Erythroblast (primary cell): ENCODE measurements at regions not wholly inside any gene's neighbourhood (a gene's known extent, or its start where the extent isn't known, plus 50 kb on each side); places are given as distances from the start of the nearest gene placed in this dataset.

ENCODE experiments used
- GATA1 ChIP-seq: IDR thresholded peaks from 2 replicates; pipeline ENCODE4 v1.6.1; 2011; ENCODE audit warnings: low read depth, mild to moderate bottlenecking, control low read depth, low read length, moderate library complexity
- POLR2A ChIP-seq: IDR thresholded peaks from 2 replicates; pipeline ENCODE4 v1.6.1; 2011; ENCODE audit warnings: mild to moderate bottlenecking, low read length

DNA sequence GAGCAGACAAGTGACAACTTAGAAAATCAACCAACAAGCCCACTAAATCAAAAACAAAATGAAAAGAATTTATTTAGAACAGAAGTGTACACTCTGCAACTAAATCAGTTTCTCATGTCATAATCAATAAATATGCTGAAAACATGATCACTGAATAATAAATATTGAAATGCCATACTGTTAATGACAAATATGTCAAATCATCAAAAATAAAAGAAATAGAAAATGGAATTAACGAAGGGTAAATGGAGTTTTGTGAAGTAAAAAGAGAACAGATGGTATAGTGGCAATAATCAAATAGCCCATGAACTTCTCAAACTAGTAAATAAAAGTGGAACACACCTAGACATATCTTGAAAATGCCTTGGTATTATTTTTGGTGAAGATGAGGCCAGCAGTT, 744.9 kb downstream of the TAF11L14 start:
- TF ChIP-seq POLR2A: no peak
- TF ChIP-seq GATA1: no peak
